ENCODE measurements at regions not wholly inside any gene's neighbourhood (a gene's known extent, or its start where the extent isn't known, plus 50 kb on each side); places are given as distances from the start of the nearest gene placed in this dataset.

DNA sequence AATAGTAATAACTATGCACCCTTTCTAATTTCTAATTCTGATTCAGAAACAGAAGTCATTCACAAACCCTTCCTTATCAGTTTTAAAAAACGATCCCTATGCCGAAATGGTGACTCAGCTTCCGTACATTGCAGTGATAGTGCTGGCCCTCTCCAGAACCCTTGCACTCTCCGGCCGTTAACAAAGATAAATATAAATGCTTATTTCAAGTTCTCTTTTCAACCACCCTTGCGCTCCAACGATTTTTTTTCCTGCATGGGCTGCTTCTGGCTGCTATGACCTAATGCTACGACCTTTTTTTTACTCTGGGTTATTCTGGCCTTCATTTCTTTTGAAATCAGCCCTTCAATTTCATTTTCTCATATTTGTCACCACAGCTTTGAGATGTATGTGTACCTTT lies 646.2 kb downstream of the NTRK3 start:
- Histone ChIP-seq H3K9me3 (no peaks in the 10 kb centered on the region), H3K4me3 (no peak overlapping the region), H3K27ac (0 out of 6 replicates have a peak overlapping the region, but pooled peaks of 1 of the 2 experiments have one; percentile 8), H3K4me1 (no peaks in the 10 kb centered on the region), H3K4me2 (peak overlapping the region; percentile 24; the same call in 1 of the 3 replicates)
- DNase-seq (ENCODE audit: low read depth in 1 of 2, low spot score in 1 of 2) (no peak), FAIRE-seq (no peak), ATAC-seq (no peak)
- TF ChIP-seq SREBF2 (IDR thresholded peaks at IDR 0.05) (no peak), ZFP36 (IDR thresholded peaks at IDR 0.05; ENCODE audit: borderline replicate concordance, partially characterized antibody) (no peak), ZC3H11A (IDR thresholded peaks at IDR 0.05) (no peak), RNF2 (IDR thresholded peaks at IDR 0.05; ENCODE audit: borderline replicate concordance, low read depth) (no peak), RCOR1 (IDR thresholded peaks at IDR 0.05; ENCODE audit: low read depth, low read length) (no peak), CEBPB (IDR thresholded peaks at IDR 0.05) (no peak), ZSCAN20 (CRISPR knock-in tag; IDR thresholded peaks at IDR 0.05) (no peak), EHMT2 (IDR thresholded peaks at IDR 0.05; ENCODE audit: low read depth) (no peak), HEYL (CRISPR knock-in tag; IDR thresholded peaks at IDR 0.05) (no peak), NR3C1 (IDR thresholded peaks at IDR 0.05) (no peak), HOXB13 (CRISPR knock-in tag; IDR thresholded peaks at IDR 0.05; ENCODE audit: low read depth) (no peak), KDM1A (IDR thresholded peaks at IDR 0.05; ENCODE audit: low read depth) (no peak), BHLHE40 (IDR thresholded peaks at IDR 0.05; ENCODE audit: low read depth, low read length) (no peak), RFX5 (IDR thresholded peaks at IDR 0.05) (no peak), ESRRA (IDR thresholded peaks at IDR 0.05; ENCODE audit: borderline replicate concordance, low read length) (no peak)
- TF ChIP-seq, protein P1, sequence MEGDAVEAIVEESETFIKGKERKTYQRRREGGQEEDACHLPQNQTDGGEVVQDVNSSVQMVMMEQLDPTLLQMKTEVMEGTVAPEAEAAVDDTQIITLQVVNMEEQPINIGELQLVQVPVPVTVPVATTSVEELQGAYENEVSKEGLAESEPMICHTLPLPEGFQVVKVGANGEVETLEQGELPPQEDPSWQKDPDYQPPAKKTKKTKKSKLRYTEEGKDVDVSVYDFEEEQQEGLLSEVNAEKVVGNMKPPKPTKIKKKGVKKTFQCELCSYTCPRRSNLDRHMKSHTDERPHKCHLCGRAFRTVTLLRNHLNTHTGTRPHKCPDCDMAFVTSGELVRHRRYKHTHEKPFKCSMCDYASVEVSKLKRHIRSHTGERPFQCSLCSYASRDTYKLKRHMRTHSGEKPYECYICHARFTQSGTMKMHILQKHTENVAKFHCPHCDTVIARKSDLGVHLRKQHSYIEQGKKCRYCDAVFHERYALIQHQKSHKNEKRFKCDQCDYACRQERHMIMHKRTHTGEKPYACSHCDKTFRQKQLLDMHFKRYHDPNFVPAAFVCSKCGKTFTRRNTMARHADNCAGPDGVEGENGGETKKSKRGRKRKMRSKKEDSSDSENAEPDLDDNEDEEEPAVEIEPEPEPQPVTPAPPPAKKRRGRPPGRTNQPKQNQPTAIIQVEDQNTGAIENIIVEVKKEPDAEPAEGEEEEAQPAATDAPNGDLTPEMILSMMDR (IDR thresholded peaks at IDR 0.05): no peak
- TF ChIP-seq, protein P2, sequence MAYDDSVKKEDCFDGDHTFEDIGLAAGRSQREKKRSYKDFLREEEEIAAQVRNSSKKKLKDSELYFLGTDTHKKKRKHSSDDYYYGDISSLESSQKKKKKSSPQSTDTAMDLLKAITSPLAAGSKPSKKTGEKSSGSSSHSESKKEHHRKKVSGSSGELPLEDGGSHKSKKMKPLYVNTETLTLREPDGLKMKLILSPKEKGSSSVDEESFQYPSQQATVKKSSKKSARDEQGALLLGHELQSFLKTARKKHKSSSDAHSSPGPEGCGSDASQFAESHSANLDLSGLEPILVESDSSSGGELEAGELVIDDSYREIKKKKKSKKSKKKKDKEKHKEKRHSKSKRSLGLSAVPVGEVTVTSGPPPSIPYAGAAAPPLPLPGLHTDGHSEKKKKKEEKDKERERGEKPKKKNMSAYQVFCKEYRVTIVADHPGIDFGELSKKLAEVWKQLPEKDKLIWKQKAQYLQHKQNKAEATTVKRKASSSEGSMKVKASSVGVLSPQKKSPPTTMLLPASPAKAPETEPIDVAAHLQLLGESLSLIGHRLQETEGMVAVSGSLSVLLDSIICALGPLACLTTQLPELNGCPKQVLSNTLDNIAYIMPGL (CRISPR knock-in tag; IDR thresholded peaks at IDR 0.05; ENCODE audit: borderline replicate concordance): no peak
- TF ChIP-seq, protein P3, sequence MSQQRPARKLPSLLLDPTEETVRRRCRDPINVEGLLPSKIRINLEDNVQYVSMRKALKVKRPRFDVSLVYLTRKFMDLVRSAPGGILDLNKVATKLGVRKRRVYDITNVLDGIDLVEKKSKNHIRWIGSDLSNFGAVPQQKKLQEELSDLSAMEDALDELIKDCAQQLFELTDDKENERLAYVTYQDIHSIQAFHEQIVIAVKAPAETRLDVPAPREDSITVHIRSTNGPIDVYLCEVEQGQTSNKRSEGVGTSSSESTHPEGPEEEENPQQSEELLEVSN (IDR thresholded peaks at IDR 0.05; ENCODE audit: borderline replicate concordance, low read depth): no peak
- TF ChIP-seq, protein P4, sequence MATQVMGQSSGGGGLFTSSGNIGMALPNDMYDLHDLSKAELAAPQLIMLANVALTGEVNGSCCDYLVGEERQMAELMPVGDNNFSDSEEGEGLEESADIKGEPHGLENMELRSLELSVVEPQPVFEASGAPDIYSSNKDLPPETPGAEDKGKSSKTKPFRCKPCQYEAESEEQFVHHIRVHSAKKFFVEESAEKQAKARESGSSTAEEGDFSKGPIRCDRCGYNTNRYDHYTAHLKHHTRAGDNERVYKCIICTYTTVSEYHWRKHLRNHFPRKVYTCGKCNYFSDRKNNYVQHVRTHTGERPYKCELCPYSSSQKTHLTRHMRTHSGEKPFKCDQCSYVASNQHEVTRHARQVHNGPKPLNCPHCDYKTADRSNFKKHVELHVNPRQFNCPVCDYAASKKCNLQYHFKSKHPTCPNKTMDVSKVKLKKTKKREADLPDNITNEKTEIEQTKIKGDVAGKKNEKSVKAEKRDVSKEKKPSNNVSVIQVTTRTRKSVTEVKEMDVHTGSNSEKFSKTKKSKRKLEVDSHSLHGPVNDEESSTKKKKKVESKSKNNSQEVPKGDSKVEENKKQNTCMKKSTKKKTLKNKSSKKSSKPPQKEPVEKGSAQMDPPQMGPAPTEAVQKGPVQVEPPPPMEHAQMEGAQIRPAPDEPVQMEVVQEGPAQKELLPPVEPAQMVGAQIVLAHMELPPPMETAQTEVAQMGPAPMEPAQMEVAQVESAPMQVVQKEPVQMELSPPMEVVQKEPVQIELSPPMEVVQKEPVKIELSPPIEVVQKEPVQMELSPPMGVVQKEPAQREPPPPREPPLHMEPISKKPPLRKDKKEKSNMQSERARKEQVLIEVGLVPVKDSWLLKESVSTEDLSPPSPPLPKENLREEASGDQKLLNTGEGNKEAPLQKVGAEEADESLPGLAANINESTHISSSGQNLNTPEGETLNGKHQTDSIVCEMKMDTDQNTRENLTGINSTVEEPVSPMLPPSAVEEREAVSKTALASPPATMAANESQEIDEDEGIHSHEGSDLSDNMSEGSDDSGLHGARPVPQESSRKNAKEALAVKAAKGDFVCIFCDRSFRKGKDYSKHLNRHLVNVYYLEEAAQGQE (IDR thresholded peaks at IDR 0.05): no peak
- 46% methylated on average over 8 of the region's 8 CpGs for WGBS (ENCODE audit: missing lambda C conversion rate)
- ChIA-PET POLR2A (no interaction called here), CTCF (no interaction called here)

DNA sequence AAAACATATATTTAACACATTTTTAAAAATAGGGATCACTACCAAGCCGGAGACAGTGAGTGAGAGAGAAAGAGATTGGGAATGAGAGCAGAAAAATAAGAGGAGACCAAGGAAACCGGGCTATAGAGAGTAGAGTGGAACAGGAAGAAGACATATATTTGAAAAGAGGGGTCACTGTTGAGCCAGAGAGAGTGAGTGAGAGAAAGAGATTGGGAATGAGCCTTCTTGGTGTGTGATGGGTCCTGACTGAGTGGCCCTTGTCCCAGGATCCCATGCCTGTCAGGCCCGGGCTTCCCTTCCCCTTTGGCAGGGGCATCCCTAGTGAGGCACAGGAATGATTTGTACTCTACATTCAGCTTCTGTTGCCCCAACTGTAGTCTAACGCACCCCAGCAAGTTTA lies 646.6 kb downstream of the NTRK3 start:
- FAIRE-seq (no peak), DNase-seq (ENCODE audit: low read depth in 1 of 2, low spot score in 1 of 2) (no peak), ATAC-seq (peak; percentile 52 to 57; a peak in 3 of 6 replicates)
- ChIA-PET CTCF (no interaction called here), POLR2A (no interaction called here)
- H3K9me3 ChIP-seq: no peaks in the 10 kb centered on the region
- no peak overlapping the region for H3K4me3 ChIP-seq
- TF ChIP-seq CBX2 (IDR thresholded peaks at IDR 0.05; ENCODE audit: borderline replicate concordance, low read depth): no peak
- TF ChIP-seq, protein P5, sequence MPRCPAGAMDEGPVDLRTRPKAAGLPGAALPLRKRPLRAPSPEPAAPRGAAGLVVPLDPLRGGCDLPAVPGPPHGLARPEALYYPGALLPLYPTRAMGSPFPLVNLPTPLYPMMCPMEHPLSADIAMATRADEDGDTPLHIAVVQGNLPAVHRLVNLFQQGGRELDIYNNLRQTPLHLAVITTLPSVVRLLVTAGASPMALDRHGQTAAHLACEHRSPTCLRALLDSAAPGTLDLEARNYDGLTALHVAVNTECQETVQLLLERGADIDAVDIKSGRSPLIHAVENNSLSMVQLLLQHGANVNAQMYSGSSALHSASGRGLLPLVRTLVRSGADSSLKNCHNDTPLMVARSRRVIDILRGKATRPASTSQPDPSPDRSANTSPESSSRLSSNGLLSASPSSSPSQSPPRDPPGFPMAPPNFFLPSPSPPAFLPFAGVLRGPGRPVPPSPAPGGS (IDR thresholded peaks at IDR 0.05): no peak
- no peak for TF ChIP-seq CEBPB (IDR thresholded peaks at IDR 0.05)
- H3K4me2 ChIP-seq: peak overlapping the region; percentile 24; the same call in 2 of the 3 replicates
- H3K27ac ChIP-seq: peak overlapping the region in 1 of 2 experiments; percentile 36; a peak in 2 of 6 replicates
- H3K4me1 ChIP-seq: no peaks in the 10 kb centered on the region
- 20% methylated on average over 4 of the region's 4 CpGs for WGBS (ENCODE audit: missing lambda C conversion rate)
